ENCODE measurements at regions not wholly inside any gene's neighbourhood (a gene's known extent, or its start where the extent isn't known, plus 50 kb on each side); places are given as distances from the start of the nearest gene placed in this dataset.

GRCh38 chr4:58453956-58454355, 1343.8 kb upstream of the IGFBP7 start:
- no peak for ATAC-seq (ENCODE audit: insufficient number of reproducible peaks, low FRiP score, low read depth)
- no peaks in the 10 kb centered on the region for H3K27me3 ChIP-seq (replicated peaks; ENCODE audit: insufficient read depth)
- no peak overlapping the region for H3K4me3 ChIP-seq
- no peak overlapping the region for H3K27ac ChIP-seq
- no peak for TF ChIP-seq CTCF (IDR thresholded peaks at IDR 0.05)
- no peaks in the 10 kb centered on the region for H3K36me3 ChIP-seq
- H3K9me3 ChIP-seq: no peaks in the 10 kb centered on the region
- no peaks in the 10 kb centered on the region for H3K4me1 ChIP-seq (ENCODE audit: control insufficient read depth in 1 of 2, low read depth in 2 of 2)
- no peak for DNase-seq (ENCODE audit: low spot score)

GRCh38 chr4:58451707-58452106, 1341.5 kb upstream of the IGFBP7 start:
- H3K36me3 ChIP-seq: no peaks in the 10 kb centered on the region
- no peaks in the 10 kb centered on the region for H3K4me1 ChIP-seq (ENCODE audit: control insufficient read depth in 1 of 2, low read depth in 2 of 2)
- no peaks in the 10 kb centered on the region for H3K27me3 ChIP-seq (replicated peaks; ENCODE audit: insufficient read depth)
- no peak for ATAC-seq (ENCODE audit: insufficient number of reproducible peaks, low FRiP score, low read depth)
- DNase-seq (ENCODE audit: low spot score): no peak
- H3K4me3 ChIP-seq: no peak overlapping the region
- TF ChIP-seq CTCF (IDR thresholded peaks at IDR 0.05): no peak
- no peak overlapping the region for H3K27ac ChIP-seq
- H3K9me3 ChIP-seq: no peaks in the 10 kb centered on the region

GRCh38 chr4:58435871-58436270, 1325.7 kb upstream of the IGFBP7 start:
- no peaks in the 10 kb centered on the region for H3K9me3 ChIP-seq
- H3K4me1 ChIP-seq (ENCODE audit: control insufficient read depth in 1 of 2, low read depth in 2 of 2): no peaks in the 10 kb centered on the region
- H3K27me3 ChIP-seq (replicated peaks; ENCODE audit: insufficient read depth): no peaks in the 10 kb centered on the region
- no peak for ATAC-seq (ENCODE audit: insufficient number of reproducible peaks, low FRiP score, low read depth)
- DNase-seq (ENCODE audit: low spot score): no peak
- no peak overlapping the region for H3K4me3 ChIP-seq
- no peak overlapping the region for H3K27ac ChIP-seq
- TF ChIP-seq CTCF (IDR thresholded peaks at IDR 0.05): no peak
- H3K36me3 ChIP-seq: no peaks in the 10 kb centered on the region

GRCh38 chr4:58413849-58414248, 1303.7 kb upstream of the IGFBP7 start:
- no peak for TF ChIP-seq CTCF (IDR thresholded peaks at IDR 0.05)
- no peak for DNase-seq (ENCODE audit: low spot score)
- no peak for ATAC-seq (ENCODE audit: insufficient number of reproducible peaks, low FRiP score, low read depth)
- Histone ChIP-seq H3K4me3 (no peak overlapping the region), H3K27me3 (replicated peaks; ENCODE audit: insufficient read depth) (no peaks in the 10 kb centered on the region), H3K36me3 (no peaks in the 10 kb centered on the region), H3K27ac (no peak overlapping the region), H3K4me1 (ENCODE audit: control insufficient read depth in 1 of 2, low read depth in 2 of 2) (no peaks in the 10 kb centered on the region), H3K9me3 (no peaks in the 10 kb centered on the region)

- no peak for TF ChIP-seq CTCF (IDR thresholded peaks at IDR 0.05)
- Histone ChIP-seq H3K9me3 (no peaks in the 10 kb centered on the region), H3K4me3 (no peak overlapping the region), H3K27ac (no peak overlapping the region), H3K4me1 (ENCODE audit: control insufficient read depth in 1 of 2, low read depth in 2 of 2) (no peaks in the 10 kb centered on the region), H3K27me3 (replicated peaks; ENCODE audit: insufficient read depth) (no peaks in the 10 kb centered on the region), H3K36me3 (no peaks in the 10 kb centered on the region)
- no peak for ATAC-seq (ENCODE audit: insufficient number of reproducible peaks, low FRiP score, low read depth)
- DNase-seq (ENCODE audit: low spot score): no peak
Measured at GRCh38 chr4:58411904-58412303, 1301.7 kb upstream of the IGFBP7 start.

Measured in thoracic aorta (tissue), 2 donors.